ENCODE measurements at regions not wholly inside any gene's neighbourhood (a gene's known extent, or its start where the extent isn't known, plus 50 kb on each side); places are given as distances from the start of the nearest gene placed in this dataset.
"Not testable (repeated sequence)": the region's sequence is repeated elsewhere in the genome, so short reads cannot be mapped to it uniquely, and the experiment has no call there.

DNA sequence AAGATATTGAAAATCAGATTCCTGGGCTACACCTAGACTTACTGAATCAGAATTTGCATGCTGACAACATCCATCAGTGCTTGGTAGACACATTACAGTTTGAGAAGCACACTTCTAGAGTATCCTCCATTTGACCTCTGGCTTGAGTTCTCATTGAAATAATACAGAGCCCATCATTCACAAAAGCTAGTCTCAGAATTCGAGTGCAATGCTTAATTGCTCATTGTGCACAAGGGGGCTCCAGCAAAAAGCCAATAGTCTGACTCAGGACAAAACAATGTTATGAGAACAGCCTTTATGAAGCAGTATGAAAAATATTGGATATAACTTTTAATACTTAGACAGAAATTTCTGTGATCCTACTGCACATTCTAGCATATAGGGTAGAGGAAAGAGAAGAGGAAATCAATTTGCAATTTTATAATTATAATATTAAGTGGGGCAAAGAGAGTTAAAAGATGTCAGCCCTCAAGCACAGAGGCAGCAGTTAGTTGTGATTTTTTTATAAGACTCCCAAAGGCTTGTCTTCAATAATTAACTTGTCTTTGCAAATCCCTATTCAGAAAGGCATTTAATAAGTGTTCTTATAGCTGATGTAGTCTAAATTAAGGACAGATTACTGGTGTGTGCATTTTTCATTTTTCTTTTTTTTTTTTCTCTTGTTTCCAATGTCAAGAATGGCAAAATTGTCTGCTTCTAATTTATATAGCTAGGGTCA is 105.8 kb upstream of the ANK3 start:
- ATAC-seq (peak in 1 of 2 donors; percentile 19), DNase-seq (no peak)
- intact Hi-C loops (cut with DNase I), result no loop called here

DNA sequence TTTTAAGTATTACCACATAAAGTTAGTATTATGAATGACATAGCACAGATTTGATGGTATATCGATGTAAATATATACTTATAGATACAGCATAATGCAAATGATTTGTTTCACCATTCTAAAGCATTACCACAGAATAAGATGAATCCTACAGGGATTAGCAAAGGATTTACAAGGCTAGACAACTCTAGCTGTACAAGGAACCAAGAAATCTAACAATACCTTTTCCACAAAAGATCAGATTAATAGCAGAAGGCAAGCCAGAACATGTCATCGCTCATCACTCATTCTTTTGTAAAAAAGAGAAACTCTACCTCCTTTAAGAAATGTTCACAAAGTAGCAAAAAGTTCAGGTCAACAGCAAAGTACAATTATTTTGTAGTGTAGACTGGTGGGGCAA is 105.1 kb upstream of the ANK3 start:
- intact Hi-C loops (cut with DNase I), result no loop called here
- ATAC-seq (no peak), DNase-seq (no peak)

DNA sequence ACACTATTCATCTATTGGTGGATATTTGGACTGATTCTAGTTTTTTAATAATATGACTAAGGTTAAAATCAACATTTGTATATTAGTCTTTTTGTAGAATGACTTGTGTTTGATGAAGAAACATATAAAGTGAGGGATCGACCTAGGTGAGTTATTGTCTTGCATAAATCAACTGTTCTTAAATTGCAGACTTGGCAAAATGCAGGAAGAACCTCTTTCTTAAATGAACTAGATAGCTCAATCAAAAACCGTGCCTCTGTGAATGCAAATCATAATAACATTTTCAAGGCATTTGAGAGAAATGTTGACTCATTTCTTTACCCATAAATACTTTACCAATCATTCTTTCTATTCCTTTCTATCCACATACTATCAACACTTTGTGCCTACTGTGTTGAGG is 101.5 kb upstream of the ANK3 start:
- DNase-seq (no peak), ATAC-seq (no peak)
- intact Hi-C loops (cut with DNase I), result no loop called here

DNA sequence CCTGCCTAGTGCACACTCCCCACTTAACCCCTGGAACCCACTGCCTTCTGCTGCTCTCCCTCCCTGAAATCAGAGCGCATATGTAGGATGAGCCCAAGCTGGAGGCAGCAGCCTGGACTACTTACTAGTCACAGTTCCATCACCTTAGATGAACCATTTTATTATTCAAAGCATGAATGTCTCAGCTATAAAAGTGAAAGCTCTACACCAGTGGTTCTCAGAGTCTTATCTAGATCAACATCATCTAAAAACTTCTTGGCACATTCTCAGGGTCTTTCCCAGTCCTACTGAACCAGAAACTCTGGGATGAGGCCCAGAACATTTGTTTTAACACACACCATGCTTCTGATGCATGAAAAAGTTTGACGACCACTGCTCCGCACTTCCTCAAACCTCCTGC is 100.3 kb upstream of the ANK3 start:
- intact Hi-C loops (cut with DNase I), result no loop called here
- ATAC-seq, result no peak
- DNase-seq, result no peak

DNA sequence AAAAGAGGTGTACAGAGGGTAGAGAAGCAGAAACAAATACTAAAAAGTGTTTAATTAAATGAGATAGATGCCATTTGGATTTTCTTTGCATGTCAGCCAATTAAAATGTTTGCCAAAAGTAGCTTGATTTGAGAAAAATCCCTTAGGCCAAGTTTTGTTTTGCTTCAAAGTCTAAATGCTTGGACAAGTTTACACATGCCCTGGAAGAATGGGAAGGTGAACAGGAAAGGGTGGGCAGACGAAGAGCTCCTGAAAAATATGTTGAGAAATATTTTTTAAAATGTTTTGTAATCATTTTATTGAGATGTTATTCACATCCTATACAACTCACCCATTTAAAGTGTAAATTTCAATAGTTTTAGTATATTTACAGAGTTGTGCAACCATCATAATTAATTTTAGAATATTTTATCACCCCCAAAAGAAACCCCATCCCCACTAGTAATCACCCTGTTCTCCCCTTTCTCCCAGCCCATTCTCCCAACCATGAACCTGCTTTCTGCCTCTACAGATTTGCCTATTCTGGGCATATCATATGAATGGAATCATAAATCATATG is 98.5 kb upstream of the ANK3 start:
- intact Hi-C loops (cut with DNase I), result no loop called here
- ATAC-seq, result no peak

DNA sequence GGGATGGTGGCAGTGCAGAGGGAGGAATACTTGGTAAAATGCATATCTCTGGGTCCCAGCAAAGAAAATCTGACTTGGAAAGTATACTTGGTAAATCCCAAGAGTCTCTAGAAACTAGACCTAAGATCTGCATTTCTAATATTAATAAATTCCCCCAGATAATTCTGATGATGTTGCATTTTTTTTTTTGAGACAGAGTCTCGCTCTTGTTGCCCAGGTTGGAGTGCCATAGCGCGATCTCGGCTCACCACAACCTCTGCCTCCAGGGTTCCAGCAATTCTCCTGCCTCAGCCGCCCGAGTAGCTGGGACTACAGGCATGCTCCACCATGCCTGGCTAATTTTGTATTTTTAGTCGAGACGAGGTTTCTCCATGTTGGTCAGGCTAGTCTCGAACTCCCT is 97.9 kb upstream of the ANK3 start:
- ATAC-seq, result no peak
- DNase-seq, result no peak
- intact Hi-C loops (cut with DNase I), result no loop called here

More for the DNA sequence above, 98.5 kb upstream of the ANK3 start:
- no peak for DNase-seq

DNA sequence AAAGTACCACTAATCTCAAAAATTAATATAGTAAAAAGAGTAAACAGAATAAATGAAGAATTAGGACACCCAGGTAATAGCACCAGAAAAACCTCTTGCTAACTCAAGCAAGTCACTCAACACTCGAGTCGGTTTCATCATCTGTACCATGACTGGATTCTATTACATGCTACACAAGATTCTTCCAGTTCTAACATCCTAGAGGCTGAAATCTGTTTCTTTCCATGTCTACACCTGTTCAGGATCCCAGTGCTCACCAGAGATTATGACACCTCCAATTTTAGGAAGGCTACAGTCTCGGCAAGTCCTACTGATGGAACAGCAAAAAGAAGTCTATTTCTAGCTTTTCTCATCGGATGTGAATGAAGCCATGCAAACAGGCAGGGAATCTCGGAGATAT is 95.3 kb upstream of the ANK3 start:
- DNase-seq (no peak), ATAC-seq (no peak)
- intact Hi-C loops (cut with DNase I), result no loop called here

DNA sequence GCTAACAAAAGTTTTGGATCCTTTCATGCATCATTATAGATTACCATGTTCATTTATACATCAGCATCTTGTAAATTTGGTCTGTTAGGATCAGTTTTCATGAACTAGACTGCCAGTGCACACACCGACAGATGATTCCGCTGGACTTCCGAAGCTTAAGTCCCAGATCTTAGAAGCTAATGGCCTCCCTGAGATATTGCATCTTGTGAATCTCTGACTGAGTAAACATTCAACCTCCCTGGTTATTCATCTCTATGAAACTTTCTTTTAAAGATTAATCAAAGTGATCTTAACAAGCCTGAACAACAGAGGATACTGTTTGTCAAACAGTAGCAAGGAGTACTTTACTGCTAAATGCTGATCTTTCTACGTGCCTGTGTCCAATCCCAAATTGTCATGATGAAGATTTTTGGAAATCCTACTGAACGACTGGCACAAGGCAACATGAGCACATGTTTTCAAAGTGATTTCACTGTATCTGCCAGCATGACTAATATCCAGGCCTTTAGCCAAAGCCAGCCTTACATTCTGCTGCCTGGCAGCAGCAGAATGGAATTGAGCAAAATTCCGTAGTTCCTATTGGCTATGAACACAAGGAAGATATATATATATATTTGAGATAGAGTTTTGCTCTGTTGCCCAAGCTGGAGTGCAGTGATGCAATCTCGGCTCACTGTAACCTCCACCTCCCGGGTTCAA is 91.3 kb upstream of the ANK3 start:
- DNase-seq (no peak), ATAC-seq (peak; percentile 94 to 96)
- intact Hi-C loops (cut with DNase I), result no loop called here

DNA sequence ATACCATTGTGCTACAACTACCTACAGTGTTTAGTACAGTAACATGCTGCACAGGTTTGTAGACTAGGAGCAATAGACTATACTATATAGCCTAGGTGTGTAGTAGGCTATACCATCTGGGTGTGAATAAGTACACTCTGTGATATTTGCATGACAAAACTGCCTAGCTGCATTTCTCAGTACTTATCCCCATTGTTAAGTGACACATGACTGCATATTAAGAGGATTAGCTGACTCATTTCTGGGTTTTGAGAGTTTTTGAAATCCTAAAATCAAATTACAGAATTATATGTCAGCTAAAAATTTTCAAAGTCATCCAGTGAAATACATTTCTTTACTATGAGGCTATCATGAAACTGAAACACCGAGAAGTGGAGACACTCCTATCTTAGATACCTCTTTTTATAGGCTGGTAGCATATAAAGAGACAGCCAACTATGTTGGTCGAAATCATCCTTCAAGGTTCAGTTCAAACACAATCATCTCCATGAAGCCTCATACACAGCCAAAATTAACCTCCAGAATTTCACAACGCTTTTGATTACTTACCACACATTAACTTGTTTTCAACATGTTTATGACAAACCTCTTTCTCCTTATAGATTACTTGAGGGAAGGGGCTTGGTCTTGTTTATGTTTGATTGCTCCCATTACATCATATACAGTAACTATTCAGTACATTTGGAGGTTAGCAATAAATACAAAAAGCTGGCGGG is 89.8 kb upstream of the ANK3 start:
- intact Hi-C loops (cut with DNase I), result no loop called here
- DNase-seq, result no peak
- no peak for ATAC-seq

DNA sequence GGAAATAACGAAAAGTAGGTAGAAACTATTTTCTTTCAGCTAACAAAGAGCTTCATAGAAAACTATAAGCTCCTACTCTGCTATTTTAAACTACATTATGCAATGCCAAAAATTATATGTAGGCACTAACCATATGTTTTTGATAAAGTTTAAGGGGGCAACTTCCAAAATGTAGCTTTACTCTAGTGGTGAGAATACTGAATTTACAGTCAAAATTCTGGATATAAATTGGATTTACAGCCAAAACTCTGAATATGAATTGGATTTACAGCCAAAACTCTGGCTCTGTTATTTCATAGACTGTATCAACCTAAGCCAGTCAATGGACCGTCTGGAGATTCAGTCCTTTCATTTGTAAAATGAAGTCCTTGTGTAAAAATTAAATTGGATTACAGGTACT is 86.8 kb upstream of the ANK3 start:
- no peak for DNase-seq
- no peak for ATAC-seq
- intact Hi-C loops (cut with DNase I), result no loop called here

DNA sequence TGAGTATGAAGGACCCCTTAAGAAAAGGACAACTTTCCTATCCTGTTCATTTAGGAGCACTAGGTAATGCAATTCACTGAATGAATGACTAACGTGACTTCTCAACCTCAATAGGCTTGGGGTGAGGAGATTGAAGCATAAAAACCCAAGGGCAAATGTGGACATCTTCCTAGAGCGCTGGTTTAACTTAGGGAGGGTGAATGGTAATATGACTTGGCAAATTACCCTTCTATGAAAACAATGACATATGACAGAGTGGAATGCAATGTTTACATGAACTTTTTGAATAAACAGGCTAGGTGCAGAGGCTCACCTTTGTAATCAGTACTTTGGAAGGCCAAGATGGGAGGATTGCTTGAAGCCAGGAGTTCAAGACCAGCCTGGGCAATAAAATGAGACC is 83.9 kb upstream of the ANK3 start:
- intact Hi-C loops (cut with DNase I), result no loop called here
- DNase-seq (no peak), ATAC-seq (no peak)

DNA sequence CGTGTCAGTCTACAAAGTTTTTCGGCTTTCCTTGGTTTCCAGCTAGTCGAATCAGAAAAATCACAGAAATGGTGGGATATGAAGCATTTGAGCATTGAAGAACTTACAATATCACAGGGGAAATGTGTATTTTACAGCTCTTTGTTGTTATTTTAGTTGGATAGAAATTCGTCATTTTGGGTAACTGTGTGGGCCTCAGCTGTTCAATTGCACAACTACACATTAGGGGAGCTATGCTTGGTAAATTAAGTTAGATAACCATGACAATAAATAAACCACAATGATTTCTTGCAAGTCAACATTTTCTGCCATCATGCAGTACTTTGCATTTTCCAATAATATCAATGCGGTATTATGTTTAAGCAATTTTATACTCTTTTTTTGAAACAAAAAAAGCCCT is 80.4 kb upstream of the ANK3 start:
- no peak for ATAC-seq

DNA sequence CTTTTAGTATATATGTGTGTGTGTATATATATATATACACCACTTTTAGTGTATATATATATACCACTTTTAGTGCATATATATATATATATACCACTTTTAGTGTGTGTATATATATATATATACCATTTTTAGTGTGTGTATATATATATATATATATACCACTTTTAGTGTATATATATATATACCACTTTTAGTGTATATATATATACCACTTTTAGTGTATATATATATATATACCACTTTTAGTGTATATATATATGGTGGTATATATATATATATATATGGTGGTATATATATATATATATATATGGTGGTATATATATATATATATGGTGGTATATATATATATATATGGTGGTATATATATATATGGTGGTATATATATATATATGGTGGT is 79.5 kb upstream of the ANK3 start:
- ATAC-seq; intact Hi-C loops (cut with DNase I); DNase-seq: not testable (repeated sequence)

More for the DNA sequence above, 80.4 kb upstream of the ANK3 start:
- intact Hi-C loops (cut with DNase I), result no loop called here
- no peak for DNase-seq

DNA sequence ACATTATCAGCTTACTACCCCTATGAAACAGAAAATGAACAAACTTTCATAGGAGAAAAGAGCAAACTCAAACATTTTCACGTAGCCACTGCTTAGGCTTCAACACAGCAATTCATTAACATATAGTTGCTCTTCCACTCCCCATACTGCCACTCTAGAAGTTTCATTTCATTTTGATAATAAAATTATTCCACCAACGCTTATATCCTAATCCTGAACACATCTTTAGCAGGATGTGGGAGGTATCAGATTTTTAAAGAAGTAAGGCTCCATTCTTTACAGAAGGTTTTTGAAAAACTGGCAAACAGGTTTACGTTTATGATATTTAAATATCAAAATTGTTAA is 77.5 kb upstream of the ANK3 start:
- intact Hi-C loops (cut with DNase I), result no loop called here
- ATAC-seq (no peak), DNase-seq (no peak)

DNA sequence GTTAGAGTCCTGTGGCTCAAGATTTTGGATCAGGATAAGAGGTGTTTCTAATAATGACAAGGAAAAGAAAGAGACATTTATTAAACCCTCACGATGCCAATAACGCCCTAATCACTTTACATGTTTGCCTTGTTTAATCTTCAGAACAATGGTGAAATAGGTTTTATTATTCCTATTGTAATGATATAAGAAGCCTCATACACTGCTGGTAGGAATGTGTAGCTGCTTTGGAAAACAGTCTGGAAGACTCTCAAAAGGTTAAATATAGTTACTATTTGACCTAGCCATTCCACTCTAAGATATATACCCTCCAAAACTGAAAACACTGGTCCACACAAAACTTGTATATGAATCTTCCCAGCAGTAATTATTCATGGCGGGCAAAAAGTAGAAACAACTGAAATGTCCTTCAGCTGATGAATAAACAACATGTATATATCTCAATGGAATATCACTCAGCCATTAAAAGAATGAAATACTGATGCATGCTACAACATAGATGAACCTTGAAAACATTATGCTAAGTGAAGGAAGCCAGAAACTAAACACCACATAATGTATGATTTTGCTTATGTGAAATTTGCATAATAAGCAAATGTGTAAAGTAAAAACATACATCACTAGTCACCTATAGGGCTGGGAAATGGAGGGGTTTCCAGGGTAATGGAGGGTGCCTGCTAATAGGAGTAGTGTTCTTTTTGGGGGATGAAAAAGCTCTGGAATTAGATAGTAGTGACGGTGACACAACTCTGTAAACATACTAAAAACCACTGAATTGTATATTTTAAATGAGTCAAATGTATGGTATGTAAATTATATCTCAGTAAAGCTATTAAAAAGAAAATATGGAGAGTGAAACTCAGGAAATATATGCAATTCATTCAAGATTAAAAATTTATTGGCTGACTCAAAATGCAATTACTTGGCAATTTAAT is 76.9 kb upstream of the ANK3 start:
- intact Hi-C loops (cut with DNase I), result no loop called here
- no peak for ATAC-seq
- DNase-seq, result no peak

DNA sequence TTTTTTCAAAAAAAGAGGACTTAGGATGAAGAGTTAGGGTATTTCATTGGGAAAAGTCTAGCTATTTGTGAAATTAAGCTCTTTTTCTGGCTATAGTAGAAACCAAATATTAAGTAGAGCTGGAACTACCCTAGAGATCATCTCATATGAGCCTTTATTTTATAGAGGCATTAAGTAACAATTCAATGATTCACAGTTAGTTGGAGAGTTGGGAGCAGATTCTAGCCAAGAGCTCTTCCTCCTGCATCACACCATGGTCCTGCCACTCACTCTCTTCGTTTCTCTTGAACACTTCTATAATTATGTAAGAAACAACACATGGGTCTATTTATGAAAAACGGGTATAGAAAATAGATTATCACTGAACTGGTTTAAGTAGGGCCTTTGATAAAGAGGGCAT is 76.1 kb upstream of the ANK3 start:
- intact Hi-C loops (cut with DNase I), result no loop called here
- DNase-seq (no peak), ATAC-seq (no peak)

DNA sequence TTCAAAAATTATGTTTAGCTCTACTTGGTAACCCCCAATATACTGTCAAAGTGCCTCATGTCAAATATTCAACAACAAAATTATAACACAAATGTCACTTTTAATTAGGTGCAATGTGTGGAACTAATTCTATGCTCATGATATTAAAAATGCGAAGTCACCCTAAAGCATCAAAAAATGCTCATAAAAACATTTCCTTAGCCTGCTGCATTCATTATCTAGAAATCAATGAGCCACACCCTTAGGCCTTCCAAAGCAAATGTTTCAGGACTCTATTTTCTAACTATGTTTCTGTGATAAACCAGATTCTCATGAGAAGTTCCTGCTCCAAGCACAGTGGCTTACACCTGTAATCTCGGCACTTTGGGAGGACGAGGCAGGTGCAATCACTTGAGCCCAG is 75.0 kb upstream of the ANK3 start:
- intact Hi-C loops (cut with DNase I), result no loop called here
- DNase-seq (no peak), ATAC-seq (no peak)

DNA sequence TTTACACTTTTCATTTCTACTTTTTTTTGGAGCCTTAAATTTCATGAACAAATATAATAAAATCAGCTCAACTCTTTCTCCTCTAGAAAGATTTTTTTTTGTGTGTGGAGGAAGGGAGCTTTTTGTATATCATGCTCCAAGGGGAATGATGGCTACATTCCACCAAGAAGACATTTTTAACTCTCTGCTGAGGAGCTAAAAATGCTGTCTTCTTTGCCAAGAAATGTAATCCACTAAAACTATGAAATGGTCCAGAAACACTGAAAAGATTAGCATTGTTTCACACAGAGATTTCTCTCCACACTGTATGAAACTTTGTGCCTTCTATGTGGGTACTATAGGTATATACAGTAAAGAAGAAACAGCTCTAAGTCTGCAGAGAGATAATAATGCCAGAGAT is 74.1 kb upstream of the ANK3 start:
- no peak for DNase-seq
- ATAC-seq, result no peak
- intact Hi-C loops (cut with DNase I), result no loop called here

DNA sequence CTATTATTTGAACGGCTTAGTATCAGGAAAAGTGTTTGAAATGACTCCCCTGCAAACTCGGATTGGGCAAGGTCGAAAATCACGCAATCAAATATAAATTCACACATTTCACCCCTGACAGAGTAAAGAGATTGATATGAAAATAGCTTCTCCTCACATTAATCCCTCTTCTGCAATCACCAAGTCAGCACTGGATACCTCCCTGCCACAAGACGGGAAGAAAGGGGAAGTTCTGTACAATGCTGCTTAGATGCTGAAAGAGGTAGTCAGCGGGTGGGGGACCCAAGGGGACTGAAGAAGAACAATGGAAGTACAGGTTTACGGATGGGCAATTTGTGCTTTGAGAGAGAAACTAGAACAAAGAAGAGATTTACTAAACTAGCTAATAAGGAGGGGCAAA is 72.0 kb upstream of the ANK3 start:
- no peak for ATAC-seq
- intact Hi-C loops (cut with DNase I), result no loop called here

More for the DNA sequence above, 72.0 kb upstream of the ANK3 start:
- no peak for DNase-seq

Measured in left cardiac atrium (tissue), 4 donors.